ENCODE measurements at regions not wholly inside any gene's neighbourhood (a gene's known extent, or its start where the extent isn't known, plus 50 kb on each side); places are given as distances from the start of the nearest gene placed in this dataset.
"Not testable (repeated sequence)": the region's sequence is repeated elsewhere in the genome, so short reads cannot be mapped to it uniquely, and the experiment has no call there.

- H3K79me2 ChIP-seq (ENCODE audit: control insufficient read depth, insufficient read depth, low read length); H3K9me1 ChIP-seq (ENCODE audit: control insufficient read depth, insufficient read depth, low read length); BruUV-seq (replicated peaks); H3K27ac ChIP-seq (ENCODE audit: extremely low read depth, low read depth, low read length); H3K36me3 ChIP-seq (ENCODE audit: control insufficient read depth, insufficient read depth, low read length); DNase-seq (ENCODE audit: extremely low read depth in 1 of 4, low spot score in 3 of 4); H2AFZ ChIP-seq (ENCODE audit: low read depth, low read length); ATAC-seq; in situ Hi-C loops (cut with MboI); H3K4me3 ChIP-seq; H4K20me1 ChIP-seq (replicated peaks; ENCODE audit: control insufficient read depth, insufficient read depth, low read length); H3K4me2 ChIP-seq (ENCODE audit: insufficient read depth, low read length); intact Hi-C loops (cut with micrococcal nuclease); CTCF ChIA-PET (ENCODE audit: low intra/inter-chr PET ratio); H3K4me1 ChIP-seq (replicated peaks in 1 of 2; ENCODE audit: control insufficient read depth in 2 of 2, insufficient read depth in 2 of 2, low read length in 2 of 2); H3K27me3 ChIP-seq (ENCODE audit: control insufficient read depth in 2 of 2, insufficient read depth in 2 of 2, low read length in 2 of 2); H3K9ac ChIP-seq (ENCODE audit: insufficient read depth in 1 of 2, low read depth in 2 of 2, low read length in 2 of 2); POLR2A ChIA-PET; H3K9me3 ChIP-seq (replicated peaks; ENCODE audit: control insufficient read depth, insufficient read depth, low read depth, low read length); FAIRE-seq: not testable (repeated sequence)
- WGBS (ENCODE audit: insufficient coverage, low coverage, missing lambda C conversion rate) = 40% methylated on average over 2 of the region's 2 CpGs
Observed at GRCh38 chr21:14028619-14029018, 182.1 kb downstream of the LIPI start.

GRCh38 chr21:14027235-14027869 is 183.4 kb downstream of the LIPI start:
- peak overlapping the region; percentile 93 for H2AFZ ChIP-seq (ENCODE audit: low read depth, low read length)
- H3K9me1 ChIP-seq (ENCODE audit: control insufficient read depth, insufficient read depth, low read length); POLR2A ChIA-PET; H3K4me1 ChIP-seq (replicated peaks in 1 of 2; ENCODE audit: control insufficient read depth in 2 of 2, insufficient read depth in 2 of 2, low read length in 2 of 2); H3K36me3 ChIP-seq (ENCODE audit: control insufficient read depth, insufficient read depth, low read length); H3K79me2 ChIP-seq (ENCODE audit: control insufficient read depth, insufficient read depth, low read length); in situ Hi-C loops (cut with MboI); H4K20me1 ChIP-seq (replicated peaks; ENCODE audit: control insufficient read depth, insufficient read depth, low read length); CTCF ChIA-PET (ENCODE audit: low intra/inter-chr PET ratio); intact Hi-C loops (cut with micrococcal nuclease); H3K27me3 ChIP-seq (ENCODE audit: control insufficient read depth in 2 of 2, insufficient read depth in 2 of 2, low read length in 2 of 2); H3K9me3 ChIP-seq (replicated peaks; ENCODE audit: control insufficient read depth, insufficient read depth, low read depth, low read length): not testable (repeated sequence)
- H3K4me3 ChIP-seq = peak overlapping the region; percentile 59
- DNase-seq (ENCODE audit: extremely low read depth in 1 of 4, low spot score in 3 of 4) (peak; percentile 82 to 94 (median 86)), ATAC-seq (peak; percentile 100), FAIRE-seq (peak; percentile 99)
- H3K9ac ChIP-seq (ENCODE audit: insufficient read depth in 1 of 2, low read depth in 2 of 2, low read length in 2 of 2) = peak overlapping the region; percentile 51 to 90; a peak in 3 of 4 replicates
- BruUV-seq (replicated peaks) = TSS peak; percentile 70
- peak overlapping the region; percentile 82 for H3K4me2 ChIP-seq (ENCODE audit: insufficient read depth, low read length)
- under 1% methylated on average over 21 of the region's 37 CpGs for WGBS (ENCODE audit: insufficient coverage, low coverage, missing lambda C conversion rate)
- peak overlapping the region; percentile 48; the same call in 2 of the 3 replicates for H3K27ac ChIP-seq (ENCODE audit: extremely low read depth, low read depth, low read length)
- TF ChIP-seq E2F6 (IDR thresholded peaks at IDR 0.05; ENCODE audit: borderline replicate concordance in 1 of 2, extremely low read depth in 1 of 2, insufficient read depth in 1 of 2, insufficient read length in 1 of 2, low read depth in 1 of 2, low read length in 1 of 2, poor library complexity in 1 of 2, severe bottlenecking in 1 of 2) = peak in 1 of 2 experiments; percentile 30
- TF ChIP-seq SRF (CRISPR knock-in tag; IDR thresholded peaks at IDR 0.05) = 0 out of 4 replicates have a peak, but pooled peaks of 1 of the 2 experiments have one; percentile 19
- TF ChIP-seq SIN3B (IDR thresholded peaks at IDR 0.05; ENCODE audit: low read depth) = peak; percentile 43; the same call in 1 of the 2 replicates
- peak; percentile 14; the same call in 1 of the 2 replicates for TF ChIP-seq SPI1 (IDR thresholded peaks at IDR 0.05; ENCODE audit: borderline replicate concordance, low read depth, low read length)
- peak; percentile 65 for TF ChIP-seq CREM (IDR thresholded peaks at IDR 0.05; ENCODE audit: low read depth)
- TF ChIP-seq PHF8 (IDR thresholded peaks at IDR 0.05; ENCODE audit: borderline replicate concordance, low read length) = peak; percentile 49; the same call in 1 of the 2 replicates
- TF ChIP-seq SUPT5H (IDR thresholded peaks at IDR 0.05) = peak; percentile 61
- peak; percentile 71 for TF ChIP-seq NEUROD1 (IDR thresholded peaks at IDR 0.05; ENCODE audit: borderline replicate concordance, low read depth, low read length, partially characterized antibody)
- peak; percentile 66 for TF ChIP-seq TAF9B (IDR thresholded peaks at IDR 0.05; ENCODE audit: partially characterized antibody)
- peak in 1 of 2 experiments; percentile 47; a peak in 1 of 4 replicates for TF ChIP-seq MNT (conservative IDR thresholded peaks at IDR 0.05)
- TF ChIP-seq TAF1 (IDR thresholded peaks at IDR 0.05; ENCODE audit: control insufficient read depth, extremely low read depth, insufficient read depth, low read length, severe bottlenecking) = peak; percentile 56
